ENCODE measurements at regions not wholly inside any gene's neighbourhood (a gene's known extent, or its start where the extent isn't known, plus 50 kb on each side); places are given as distances from the start of the nearest gene placed in this dataset.

GRCh38 chr13:63304497-63304896 is 1888.8 kb upstream of the PCDH20 start:
- TF ChIP-seq CTCF (IDR thresholded peaks at IDR 0.05) (no peak), POLR2A (IDR thresholded peaks at IDR 0.05) (no peak)
